Uterus (tissue), 3 donors: ENCODE measurements at regions not wholly inside any gene's neighbourhood (a gene's known extent, or its start where the extent isn't known, plus 50 kb on each side); places are given as distances from the start of the nearest gene placed in this dataset.

Experiments
- DNase-seq, 2 donors: peaks; one replicate each; pipeline ENCODE4 v3.0.0-alpha.2; 2019 to 2020
- H3K27ac ChIP-seq, 2 donors: fragments of 200-600 bp; sonication (generic); 1 replicate in 1 of 2; 2 replicates in 1 of 2; pipeline ENCODE4 v1.5.1; 2016 to 2018
- H3K27me3 ChIP-seq, 2 donors: fragments of 200-600 bp; sonication (generic); one replicate each; pipeline ENCODE4 v1.5.1; 2018 to 2019; ENCODE audit warnings: control low read depth in 1 of 2
- H3K36me3 ChIP-seq, 2 donors: fragments of 200-600 bp; sonication (generic); one replicate each; pipeline ENCODE4 v1.5.1; 2019; ENCODE audit warnings: control low read depth in 1 of 2
- H3K4me1 ChIP-seq, 2 donors: fragments of 200-600 bp; sonication (generic); one replicate each; pipeline ENCODE4 v1.5.1; 2018 to 2019; ENCODE audit warnings: control low read depth in 1 of 2
- H3K4me3 ChIP-seq, 2 donors: fragments of 200-600 bp; sonication (generic); 1 replicate in 1 of 2; 2 replicates in 1 of 2; pipeline ENCODE4 v1.5.1; 2018 to 2019; ENCODE audit warnings: mild to moderate bottlenecking in 1 of 2
- H3K9me3 ChIP-seq, 2 donors: fragments of 200-600 bp; sonication (generic); one replicate each; pipeline ENCODE4 v1.5.1; 2019; ENCODE audit warnings: control low read depth in 1 of 2
- CTCF ChIP-seq, 4 experiments: fragments of 200-600 bp in 2 of 4; fragments of 450-650 bp in 2 of 4; sonication (generic) in 2 of 4; IDR thresholded peaks; one replicate each; pipeline ENCODE4 v1.5.1; 2016 to 2019; ENCODE audit warnings: antibody characterized with exemption in 4 of 4, mild to moderate bottlenecking in 2 of 4, moderate library complexity in 1 of 4
- POLR2A ChIP-seq, 2 donors: fragments of 450-650 bp; IDR thresholded peaks; one replicate each; pipeline ENCODE4 v1.6.1; 2016; ENCODE audit warnings: antibody characterized with exemption in 2 of 2, mild to moderate bottlenecking in 1 of 2, moderate library complexity in 1 of 2
- intact Hi-C: fragments of 100-400 bp; cut with DNase I; formaldehyde crosslinking; loops from one replicate; pipeline ENCODE4 v1.15.1; 2023; ENCODE audit warnings: low total_unique reads
- donor health status: DM: yes; HTN: yes; CAD: no.

DNA sequence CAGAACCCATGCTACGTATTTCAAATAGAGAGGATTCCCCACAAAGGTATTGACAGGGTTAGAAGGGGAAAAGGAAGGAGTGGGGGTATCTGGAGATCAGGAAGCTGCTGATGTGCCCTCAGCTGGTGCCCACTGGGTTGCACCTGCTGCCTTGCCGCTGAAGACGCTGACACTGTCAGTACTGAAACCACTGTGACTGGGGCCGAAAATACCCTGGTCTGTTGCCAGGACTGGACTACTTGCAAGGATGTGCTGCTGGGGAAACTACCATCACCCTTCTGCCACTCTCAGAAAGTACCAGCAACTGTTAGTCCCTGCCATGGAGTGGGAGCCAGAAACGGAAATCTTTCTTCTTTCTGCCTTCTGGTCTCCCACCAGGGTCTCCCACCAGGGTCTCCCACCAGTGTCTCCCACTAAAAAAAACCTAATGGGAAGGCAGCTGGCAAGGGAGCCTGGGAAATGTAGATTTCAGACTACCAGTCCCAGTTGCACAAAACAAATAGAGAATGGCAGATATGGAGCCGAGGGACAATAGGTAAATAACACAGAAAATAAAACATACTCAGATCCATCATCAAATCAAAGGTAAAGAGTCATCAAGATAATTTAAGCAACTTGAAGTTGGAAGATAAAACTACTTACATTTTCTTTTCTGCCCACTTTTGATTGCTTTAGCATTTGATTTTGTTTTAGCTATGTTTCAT, 204.8 kb downstream of the TPBG start:
- Histone ChIP-seq H3K36me3 (no peaks in the 10 kb centered on the region), H3K4me1 (no peaks in the 10 kb centered on the region), H3K9me3 (no peaks in the 10 kb centered on the region), H3K27me3 (no peaks in the 10 kb centered on the region), H3K4me3 (no peak overlapping the region), H3K27ac (no peak overlapping the region)
- TF ChIP-seq POLR2A (IDR thresholded peaks at IDR 0.05) (no peak), CTCF (IDR thresholded peaks at IDR 0.05) (no peak)
- no peak for DNase-seq
- intact Hi-C loops = no loop called here

GRCh38 chr6:82569022-82569421, 205.4 kb downstream of the TPBG start:
- no peaks in the 10 kb centered on the region for H3K4me1 ChIP-seq
- no peak overlapping the region for H3K27ac ChIP-seq
- intact Hi-C loops = no loop called here
- TF ChIP-seq CTCF (IDR thresholded peaks at IDR 0.05) (no peak), POLR2A (IDR thresholded peaks at IDR 0.05) (no peak)
- no peaks in the 10 kb centered on the region for H3K9me3 ChIP-seq
- no peak for DNase-seq
- H3K36me3 ChIP-seq = no peaks in the 10 kb centered on the region
- no peaks in the 10 kb centered on the region for H3K27me3 ChIP-seq
- H3K4me3 ChIP-seq = no peak overlapping the region

DNA sequence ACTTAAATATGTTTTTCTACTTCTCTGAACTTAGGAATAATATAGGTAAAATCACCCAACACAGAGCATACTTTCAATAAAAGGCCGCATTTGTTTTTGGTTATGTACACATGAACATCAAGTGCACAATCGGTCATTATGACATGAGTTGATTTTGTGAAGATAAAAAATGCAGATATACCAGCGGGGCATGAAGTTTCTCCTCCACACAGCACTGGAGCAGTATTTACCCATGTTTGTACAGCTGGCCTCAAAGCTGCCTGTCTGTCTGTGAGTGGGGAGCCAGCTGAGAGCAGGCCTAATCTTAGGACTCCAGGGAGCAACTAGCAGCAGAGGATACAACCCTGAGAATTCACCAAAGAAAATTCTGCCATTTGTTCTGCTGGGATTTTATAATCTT, 206.5 kb downstream of the TPBG start:
- Histone ChIP-seq H3K4me1 (no peaks in the 10 kb centered on the region), H3K27me3 (no peaks in the 10 kb centered on the region), H3K27ac (no peak overlapping the region), H3K36me3 (no peaks in the 10 kb centered on the region), H3K4me3 (no peak overlapping the region), H3K9me3 (no peaks in the 10 kb centered on the region)
- no peak for DNase-seq
- TF ChIP-seq CTCF (IDR thresholded peaks at IDR 0.05) (no peak), POLR2A (IDR thresholded peaks at IDR 0.05) (no peak)
- intact Hi-C loops = no loop called here

DNA sequence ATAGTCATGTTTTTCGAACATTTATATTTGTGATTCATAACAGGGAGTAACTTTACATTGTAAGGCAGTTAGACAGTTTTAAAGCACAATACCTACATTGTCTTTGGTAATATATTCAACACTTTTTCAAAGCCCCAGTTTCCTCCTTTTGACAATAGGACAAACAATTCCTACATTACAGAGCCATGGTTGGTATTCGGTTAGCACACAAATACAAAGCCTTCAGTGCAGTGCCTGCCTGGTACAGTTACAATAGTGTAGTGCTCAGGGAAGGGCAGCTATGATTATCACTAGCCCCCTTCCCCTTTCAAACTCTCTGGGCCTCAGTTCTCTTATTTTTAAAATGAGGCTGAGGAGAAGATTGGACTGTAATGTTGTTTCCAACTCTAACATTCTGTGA, 207.8 kb downstream of the TPBG start:
- Histone ChIP-seq H3K4me1 (no peaks in the 10 kb centered on the region), H3K27me3 (no peaks in the 10 kb centered on the region), H3K27ac (no peak overlapping the region), H3K36me3 (no peaks in the 10 kb centered on the region), H3K4me3 (no peak overlapping the region), H3K9me3 (no peaks in the 10 kb centered on the region)
- intact Hi-C loops = no loop called here
- no peak for DNase-seq
- TF ChIP-seq CTCF (IDR thresholded peaks at IDR 0.05) (no peak), POLR2A (IDR thresholded peaks at IDR 0.05) (no peak)

- intact Hi-C loops = no loop called here
- no peak for TF ChIP-seq CTCF (IDR thresholded peaks at IDR 0.05)
- no peak for TF ChIP-seq POLR2A (IDR thresholded peaks at IDR 0.05)
- Histone ChIP-seq H3K4me3 (no peak overlapping the region), H3K27ac (no peak overlapping the region), H3K36me3 (no peaks in the 10 kb centered on the region), H3K4me1 (no peaks in the 10 kb centered on the region), H3K9me3 (no peaks in the 10 kb centered on the region), H3K27me3 (no peaks in the 10 kb centered on the region)
- no peak for DNase-seq
These were observed 209.8 kb downstream of the TPBG start for GRCh38 chr6:82573254-82573972.
